HL-60 (cell line): ENCODE measurements at regions not wholly inside any gene's neighbourhood (a gene's known extent, or its start where the extent isn't known, plus 50 kb on each side); places are given as distances from the start of the nearest gene placed in this dataset.

ENCODE experiments used
- CTCF ChIP-seq: IDR thresholded peaks from one replicate; pipeline ENCODE4 v1.5.1; 2011; ENCODE audit warnings: low read length, control low read depth, inconsistent platforms; ENCODE audit not compliant: insufficient read depth
- REST ChIP-seq: IDR thresholded peaks from 2 replicates; pipeline ENCODE4 v1.6.1; 2012; ENCODE audit warnings: low read depth; ENCODE audit not compliant: insufficient replicate concordance

- no peak for TF ChIP-seq REST
- no peak for TF ChIP-seq CTCF
These were observed 209.3 kb downstream of the DLL1 start for GRCh38 chr6:170081556-170081955.
